GM12892 (cell line): ENCODE measurements at regions not wholly inside any gene's neighbourhood (a gene's known extent, or its start where the extent isn't known, plus 50 kb on each side); places are given as distances from the start of the nearest gene placed in this dataset.

Experiments
- POLR2A ChIP-seq: IDR thresholded peaks from 2 replicates; pipeline ENCODE4 v1.6.1; 2011; ENCODE audit warnings: low read depth, low read length, control low read depth
- POLR2AphosphoS5 ChIP-seq: IDR thresholded peaks from 2 replicates; pipeline ENCODE4 v1.6.1; 2011; ENCODE audit warnings: low read depth, low read length, control low read depth
- TAF1 ChIP-seq: IDR thresholded peaks from 2 replicates; pipeline ENCODE4 v1.6.1; 2011; ENCODE audit warnings: low read depth, mild to moderate bottlenecking, control low read depth, low read length, borderline replicate concordance

DNA sequence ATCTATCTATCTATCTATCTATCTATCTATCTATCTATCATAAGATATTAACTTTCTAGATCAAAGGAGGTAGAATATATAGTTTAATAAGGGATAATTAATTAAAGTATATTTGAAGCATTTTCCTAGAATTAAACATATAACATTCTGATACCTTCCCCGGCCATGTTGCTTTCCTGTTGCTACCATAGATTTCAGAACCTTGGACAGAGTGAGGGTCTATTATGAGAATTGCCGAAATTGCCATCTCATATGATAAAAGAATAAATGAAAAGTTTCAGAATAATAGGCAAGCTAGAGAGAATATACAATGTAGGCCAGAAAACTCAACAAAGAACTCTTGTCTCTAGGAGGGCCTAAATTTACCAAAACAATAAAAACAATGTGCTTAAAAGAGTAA is 706.1 kb upstream of the TMPRSS15 start:
- no peak for TF ChIP-seq POLR2A
- TF ChIP-seq POLR2AphosphoS5, result no peak
- no peak for TF ChIP-seq TAF1
